ENCODE measurements at regions not wholly inside any gene's neighbourhood (a gene's known extent, or its start where the extent isn't known, plus 50 kb on each side); places are given as distances from the start of the nearest gene placed in this dataset.

GRCh38 chr15:70156671-70157271 is 59.1 kb upstream of the TLE3 start:
- Histone ChIP-seq H2AFZ (no peak overlapping the region), H3K4me3 (ENCODE audit: low read depth, low read length) (no peak overlapping the region), H3K79me2 (no peaks in the 10 kb centered on the region), H3K27ac (no peak overlapping the region), H3K9me3 (ENCODE audit: control insufficient read depth, low read length) (no peaks in the 10 kb centered on the region), H3K4me1 (no peaks in the 10 kb centered on the region), H3K27me3 (ENCODE audit: control insufficient read depth, insufficient read depth, low read length) (no peaks in the 10 kb centered on the region), H3K4me2 (ENCODE audit: low read length) (no peak overlapping the region), H3K9ac (no peak overlapping the region), H3K36me3 (ENCODE audit: control insufficient read depth, insufficient read depth, low read length) (no peaks in the 10 kb centered on the region)
- TF ChIP-seq CTCF (IDR thresholded peaks at IDR 0.05) = no peak

- H3K4me3 ChIP-seq (ENCODE audit: low read depth, low read length) = no peak overlapping the region
- no peaks in the 10 kb centered on the region for H3K4me1 ChIP-seq
- no peak overlapping the region for H2AFZ ChIP-seq
- H3K4me2 ChIP-seq (ENCODE audit: low read length) = no peak overlapping the region
- H3K9ac ChIP-seq = no peak overlapping the region
- no peaks in the 10 kb centered on the region for H3K79me2 ChIP-seq
- no peaks in the 10 kb centered on the region for H3K36me3 ChIP-seq (ENCODE audit: control insufficient read depth, insufficient read depth, low read length)
- TF ChIP-seq CTCF (IDR thresholded peaks at IDR 0.05) = no peak
- H3K9me3 ChIP-seq (ENCODE audit: control insufficient read depth, low read length) = no peaks in the 10 kb centered on the region
- H3K27me3 ChIP-seq (ENCODE audit: control insufficient read depth, insufficient read depth, low read length) = no peaks in the 10 kb centered on the region
- no peak overlapping the region for H3K27ac ChIP-seq
Observed at GRCh38 chr15:70154718-70155347, 57.1 kb upstream of the TLE3 start.

DNA sequence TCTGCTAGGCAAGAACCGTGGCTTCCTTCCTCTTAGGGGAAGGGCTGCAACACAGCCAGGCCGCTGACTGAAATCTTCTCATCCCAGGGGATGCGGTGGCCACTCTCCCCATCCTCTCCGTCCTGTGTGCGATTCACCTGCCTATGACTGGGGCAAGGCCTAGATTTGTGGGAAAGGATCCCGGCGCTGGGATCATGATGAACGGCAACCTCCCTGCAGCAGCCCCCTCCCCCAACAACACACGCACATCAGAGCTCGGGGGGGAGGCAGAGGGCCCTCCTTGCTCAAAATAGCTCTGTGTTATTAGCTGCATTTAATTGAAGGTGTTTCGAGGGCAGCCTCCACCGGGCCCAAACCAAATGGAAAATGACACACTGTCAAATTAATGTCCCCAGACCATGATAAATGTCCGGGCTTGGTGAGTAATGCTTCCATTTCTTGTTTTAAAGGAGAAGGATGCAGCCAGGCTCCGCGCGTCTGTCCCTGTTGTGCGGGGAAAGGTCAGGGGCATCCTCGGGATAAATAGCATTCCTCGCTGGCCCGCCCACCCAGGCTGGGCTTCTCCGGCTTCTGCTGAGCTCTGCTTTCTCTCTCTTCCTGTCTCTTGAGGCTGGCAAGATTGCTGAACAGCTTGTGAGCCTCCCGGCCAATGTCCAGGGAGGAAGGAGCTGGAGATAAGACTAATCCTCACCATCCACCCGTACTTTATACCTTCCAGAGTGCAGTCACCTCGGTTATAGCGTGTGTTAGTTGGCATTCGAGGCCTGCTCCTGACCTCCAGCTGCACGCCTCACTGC is 56.4 kb upstream of the TLE3 start:
- no peak for TF ChIP-seq CTCF (IDR thresholded peaks at IDR 0.05)
- H2AFZ ChIP-seq = no peak overlapping the region
- H3K27me3 ChIP-seq (ENCODE audit: control insufficient read depth, insufficient read depth, low read length) = no peaks in the 10 kb centered on the region
- H3K4me1 ChIP-seq = no peaks in the 10 kb centered on the region
- H3K4me3 ChIP-seq (ENCODE audit: low read depth, low read length) = no peak overlapping the region
- H3K9me3 ChIP-seq (ENCODE audit: control insufficient read depth, low read length) = no peaks in the 10 kb centered on the region
- H3K9ac ChIP-seq = no peak overlapping the region
- no peaks in the 10 kb centered on the region for H3K79me2 ChIP-seq
- no peak overlapping the region for H3K27ac ChIP-seq
- no peaks in the 10 kb centered on the region for H3K36me3 ChIP-seq (ENCODE audit: control insufficient read depth, insufficient read depth, low read length)
- H3K4me2 ChIP-seq (ENCODE audit: low read length) = no peak overlapping the region

DNA sequence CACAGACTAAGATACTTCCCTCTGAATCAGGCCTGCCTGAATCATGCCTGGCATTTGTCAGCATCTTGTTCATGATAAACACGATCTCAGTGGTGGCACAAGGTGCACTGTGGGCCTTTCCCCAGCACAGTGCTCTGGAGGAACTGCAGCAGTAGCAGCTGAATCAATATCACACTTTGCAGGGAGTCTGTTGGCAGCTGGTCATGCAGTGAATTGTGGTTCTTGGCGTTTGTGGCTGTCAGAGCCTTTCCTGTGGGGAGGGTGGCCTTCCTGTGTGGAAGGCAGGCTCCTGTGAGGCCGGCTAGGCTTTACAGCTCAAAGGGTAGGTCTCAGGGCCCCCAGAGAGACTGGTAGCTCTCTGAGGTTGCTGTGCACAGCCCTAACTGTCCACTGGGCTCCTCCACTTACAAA is 54.4 kb upstream of the TLE3 start:
- Histone ChIP-seq H3K9me3 (ENCODE audit: control insufficient read depth, low read length) (no peaks in the 10 kb centered on the region), H2AFZ (no peak overlapping the region), H3K79me2 (no peaks in the 10 kb centered on the region), H3K9ac (no peak overlapping the region), H3K36me3 (ENCODE audit: control insufficient read depth, insufficient read depth, low read length) (no peaks in the 10 kb centered on the region), H3K27ac (no peak overlapping the region), H3K4me3 (ENCODE audit: low read depth, low read length) (no peak overlapping the region), H3K27me3 (ENCODE audit: control insufficient read depth, insufficient read depth, low read length) (no peaks in the 10 kb centered on the region), H3K4me2 (ENCODE audit: low read length) (no peak overlapping the region), H3K4me1 (no peaks in the 10 kb centered on the region)
- TF ChIP-seq CTCF (IDR thresholded peaks at IDR 0.05) = no peak

All from parathyroid adenoma (tissue), 2 donors.